ENCODE measurements at regions not wholly inside any gene's neighbourhood (a gene's known extent, or its start where the extent isn't known, plus 50 kb on each side); places are given as distances from the start of the nearest gene placed in this dataset.
"Not testable (repeated sequence)": the region's sequence is repeated elsewhere in the genome, so short reads cannot be mapped to it uniquely, and the experiment has no call there.

DNA sequence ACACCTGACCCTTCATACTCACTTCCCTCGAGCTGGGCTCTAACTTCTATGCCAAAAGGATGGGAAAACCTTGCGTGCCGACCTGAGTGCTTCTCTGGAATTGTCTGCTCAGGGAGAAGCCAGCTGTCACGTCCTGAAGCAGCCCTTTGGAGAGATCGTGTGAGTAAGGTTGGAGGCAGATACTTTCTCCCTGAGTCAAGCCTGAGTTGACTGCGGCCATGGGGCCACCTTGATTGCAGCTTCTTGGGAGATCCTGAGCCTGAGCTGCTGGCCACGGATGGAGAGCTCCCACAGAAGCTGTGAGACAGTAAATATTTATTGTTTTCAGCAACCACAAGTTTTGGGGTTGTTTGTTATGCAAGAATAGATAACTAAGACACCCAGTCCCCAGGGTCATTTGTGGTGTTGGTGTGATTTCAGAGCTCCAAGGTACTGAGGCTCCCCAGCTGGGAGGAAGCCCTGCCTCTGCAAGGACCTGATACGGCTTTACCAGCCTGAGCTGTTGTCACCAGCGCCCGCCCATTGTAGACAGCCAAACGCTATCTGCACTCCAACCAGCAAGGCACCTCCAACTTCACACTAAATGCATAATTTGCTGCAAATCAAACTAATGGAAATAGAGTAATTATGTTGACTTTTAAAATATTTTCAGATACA is 531.6 kb downstream of the PTPRU start:
- no peak for DNase-seq

- no peak for DNase-seq
Measured at GRCh38 chr1:29767088-29767685, 530.9 kb downstream of the PTPRU start.

GRCh38 chr1:29762635-29763034 is 526.3 kb downstream of the PTPRU start:
- no peak for DNase-seq

GRCh38 chr1:29761159-29761928 is 525.0 kb downstream of the PTPRU start:
- no peak for DNase-seq

DNA sequence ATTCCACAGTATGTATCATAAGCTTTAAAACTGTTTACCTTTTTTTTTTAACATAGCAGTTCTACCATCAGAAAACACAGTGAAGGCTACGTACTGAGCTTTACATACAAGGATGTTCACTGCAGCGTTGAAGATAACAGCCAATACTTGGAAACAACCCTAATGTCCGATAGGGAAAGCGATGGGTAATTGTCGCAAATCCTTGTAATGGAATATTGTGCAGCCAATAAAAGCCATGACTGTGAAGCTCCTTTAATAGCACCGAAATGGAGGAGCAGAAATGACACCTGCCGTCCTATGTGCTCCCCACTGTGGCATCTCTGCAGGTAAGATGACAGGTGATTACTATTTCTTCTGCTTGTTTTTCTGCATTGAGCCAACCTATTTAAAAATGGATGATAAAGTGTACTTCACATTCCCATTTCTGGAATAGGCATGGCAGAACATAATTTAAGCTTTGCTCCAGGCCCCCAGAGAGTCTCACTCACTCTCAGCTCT is 523.8 kb downstream of the PTPRU start:
- DNase-seq = no peak

GRCh38 chr1:29758781-29759499 is 522.6 kb downstream of the PTPRU start:
- DNase-seq = no peak

DNA sequence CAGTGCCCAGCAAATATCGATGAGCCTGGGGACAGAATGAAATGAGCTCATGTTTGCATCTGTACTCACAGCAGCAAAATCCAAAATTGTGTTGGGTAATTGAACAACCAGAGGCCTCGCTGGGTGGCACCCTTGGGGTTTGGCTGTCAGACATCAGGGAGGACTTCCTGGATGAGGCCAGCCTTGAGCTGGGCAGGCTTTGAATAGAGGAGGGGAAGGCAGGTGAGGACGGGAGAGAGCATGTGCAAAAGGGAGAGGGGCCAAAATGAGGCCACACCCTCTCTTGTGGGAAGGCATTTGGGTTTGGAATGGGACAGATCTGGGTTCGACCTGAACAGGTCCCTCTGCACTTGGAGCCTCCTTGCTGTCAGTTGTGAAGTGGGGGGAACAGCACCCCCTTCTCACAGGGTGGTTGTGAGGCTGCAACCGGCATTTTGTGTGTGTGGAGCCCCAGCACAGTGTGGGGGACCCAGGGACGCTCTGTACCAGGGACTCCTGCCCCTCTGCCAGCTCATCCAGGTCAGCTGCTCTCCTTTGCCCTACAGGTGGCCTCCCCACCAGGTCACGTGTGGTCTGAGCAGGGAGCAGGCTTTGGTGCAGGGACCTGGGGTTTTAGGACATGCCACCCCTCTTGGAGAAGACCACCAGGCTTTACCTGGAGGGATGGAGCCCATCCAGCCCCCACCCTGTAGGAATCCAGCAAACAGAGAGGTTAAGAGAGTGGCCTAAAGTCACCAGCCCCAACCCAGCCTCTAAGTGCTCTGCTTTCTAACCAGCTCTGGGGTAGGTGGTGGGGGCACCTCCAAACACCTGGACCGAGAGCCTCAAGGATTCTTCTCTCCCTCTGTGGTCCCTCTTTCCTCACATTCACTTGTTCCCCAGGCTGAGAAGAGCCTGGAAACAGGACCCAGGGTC is 521.8 kb downstream of the PTPRU start:
- no peak for DNase-seq

DNA sequence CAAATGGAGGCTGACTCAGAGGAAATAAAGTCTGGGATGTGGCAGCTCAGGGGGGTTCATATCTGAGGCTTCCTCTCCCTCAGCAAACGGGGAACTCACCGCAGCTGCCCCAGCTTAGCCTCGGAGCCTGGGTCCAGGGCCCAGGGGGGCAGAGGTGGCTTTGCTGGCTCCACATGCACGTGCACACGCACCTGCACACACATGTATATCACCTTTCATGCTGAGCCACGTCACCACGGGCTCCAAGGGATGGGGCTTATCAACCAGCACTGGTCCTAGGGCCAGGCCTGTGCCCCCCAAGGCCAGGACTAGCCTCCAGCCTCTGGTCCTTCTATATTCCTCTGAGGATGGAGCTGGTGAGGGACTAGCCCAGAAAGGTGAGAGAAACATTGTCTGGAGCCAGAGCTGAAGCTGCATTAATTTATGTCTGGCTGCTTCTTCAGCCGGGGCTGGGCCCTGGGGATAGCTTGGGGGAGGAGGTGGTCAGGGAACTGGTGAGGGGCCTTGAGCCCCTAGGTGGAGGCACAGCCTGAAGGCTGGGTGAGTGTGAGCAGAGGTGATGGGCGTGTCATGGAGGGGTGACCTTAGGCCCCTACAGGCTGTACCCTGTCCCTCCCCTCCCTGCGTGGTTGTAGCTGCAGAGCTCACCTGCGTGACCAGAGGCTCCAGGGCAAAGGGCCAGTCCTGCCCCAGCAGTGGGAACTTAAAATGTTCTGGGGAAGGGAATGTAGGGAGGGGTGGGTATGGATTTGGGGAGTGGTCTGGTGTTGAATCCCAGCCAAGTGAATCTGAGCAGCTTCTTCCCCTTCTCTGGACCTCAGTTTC is 520.8 kb downstream of the PTPRU start:
- DNase-seq = no peak

GRCh38 chr1:29756498-29756897 is 520.2 kb downstream of the PTPRU start:
- no peak for DNase-seq

GRCh38 chr1:29756085-29756484 is 519.8 kb downstream of the PTPRU start:
- DNase-seq = no peak

- not testable (repeated sequence) for DNase-seq
Measured at GRCh38 chr1:29755412-29756015, 519.2 kb downstream of the PTPRU start.

DNA sequence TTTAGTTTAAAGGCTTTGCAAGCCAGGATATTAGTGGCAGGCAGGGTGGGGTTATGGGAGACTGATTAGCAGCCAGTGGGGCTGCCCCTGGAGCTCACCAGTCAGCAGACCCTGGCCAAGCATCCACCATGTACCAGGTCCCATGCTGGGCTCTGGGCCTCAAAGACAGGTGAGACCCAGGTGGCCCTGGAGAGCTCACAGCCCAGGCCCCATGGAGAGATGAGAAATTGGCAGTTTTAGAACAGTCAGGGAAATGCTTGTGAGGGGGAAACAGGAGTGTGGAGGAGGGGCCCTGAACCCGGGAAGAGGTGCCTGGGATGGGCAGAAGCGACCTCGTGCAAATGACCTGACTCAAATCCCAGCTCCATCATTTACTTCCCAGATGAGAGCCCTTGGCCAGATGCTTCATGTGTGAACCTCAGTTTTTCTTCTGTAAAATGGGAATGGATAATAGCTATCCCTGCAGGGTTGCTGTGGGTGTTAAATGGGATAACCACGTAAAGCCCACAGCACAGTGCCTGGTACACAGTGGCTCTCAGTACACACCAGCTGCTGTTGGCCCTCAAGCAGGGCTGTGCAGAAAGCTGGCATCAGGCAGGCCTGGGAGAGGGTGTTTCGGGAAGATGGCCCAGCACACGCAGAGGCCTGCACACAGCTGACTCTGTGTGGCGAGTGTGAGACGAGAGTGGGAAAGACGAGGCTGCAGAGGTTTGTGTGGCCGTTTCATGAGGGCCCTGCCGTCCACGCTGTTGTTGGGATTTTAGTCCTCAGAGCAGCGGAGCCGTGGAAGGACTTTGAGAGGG is 518.5 kb downstream of the PTPRU start:
- no peak for DNase-seq

- DNase-seq = no peak
Measured at GRCh38 chr1:29753771-29754572, 517.6 kb downstream of the PTPRU start.

DNA sequence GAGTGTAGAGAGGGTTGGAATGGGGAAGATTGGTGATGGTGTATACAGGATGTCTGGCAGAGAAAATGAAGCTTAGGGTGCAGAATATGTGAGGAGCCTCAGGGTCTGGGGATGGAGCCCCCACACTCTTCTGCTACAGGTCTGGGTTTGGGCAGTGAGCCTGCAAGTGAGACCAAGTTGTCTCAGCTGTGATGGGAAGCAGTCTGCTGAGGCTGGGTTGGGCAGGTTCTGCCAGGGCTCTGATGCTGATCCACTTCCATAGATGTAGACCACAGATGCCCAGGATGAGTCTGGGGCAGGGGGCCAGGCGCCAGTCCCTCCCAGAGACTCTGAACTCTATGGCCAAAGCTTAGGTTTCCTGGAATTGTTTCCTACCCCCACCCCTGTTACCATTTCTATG is 516.9 kb downstream of the PTPRU start:
- no peak for DNase-seq

GRCh38 chr1:29752141-29752540 is 515.8 kb downstream of the PTPRU start:
- DNase-seq = no peak

DNA sequence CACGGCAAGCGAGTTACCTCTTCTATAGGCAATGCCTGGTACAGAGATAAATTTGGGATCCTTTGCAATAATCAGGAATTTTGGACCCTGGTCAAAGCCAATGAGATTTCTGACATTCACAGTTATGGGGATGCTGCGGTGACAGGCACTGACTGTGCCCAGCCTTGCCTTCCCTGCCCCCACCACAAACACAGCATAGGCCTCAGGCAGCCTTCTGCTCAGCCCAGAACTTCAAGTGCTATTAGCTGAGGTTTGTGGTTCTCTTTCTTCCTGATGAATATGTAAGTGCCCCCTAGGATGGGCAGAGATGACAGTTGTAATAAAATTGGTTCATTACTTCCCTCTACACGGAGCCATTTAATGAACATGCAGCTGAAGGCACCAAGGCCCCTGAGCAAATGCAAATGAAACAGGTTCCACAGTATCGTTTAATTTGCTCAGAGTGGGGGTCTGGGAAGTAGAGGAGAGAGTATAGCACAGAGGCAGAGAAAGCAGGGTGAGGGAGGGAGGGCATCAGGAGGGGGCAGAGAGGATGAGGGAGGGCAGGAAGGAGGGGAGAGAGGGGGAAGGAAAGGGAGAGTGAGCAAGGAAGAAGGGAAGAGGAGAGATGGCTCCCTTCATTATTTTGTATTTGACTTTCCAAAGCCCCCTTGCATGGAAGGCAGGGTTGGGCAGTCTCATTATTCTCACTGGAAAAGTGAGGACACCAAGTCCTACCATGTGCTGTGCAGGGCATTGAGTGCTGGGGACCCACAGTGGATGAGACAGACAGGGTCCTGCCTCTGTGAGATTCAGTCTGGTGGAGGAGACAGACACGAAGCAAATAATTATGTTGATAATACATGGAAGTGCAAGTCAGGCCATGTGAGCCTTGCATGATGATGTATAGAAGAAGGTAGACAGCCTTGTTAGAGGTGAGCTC is 513.0 kb downstream of the PTPRU start:
- DNase-seq = no peak

GRCh38 chr1:29747196-29747595 is 510.9 kb downstream of the PTPRU start:
- no peak for DNase-seq

- no peak for DNase-seq
Measured at GRCh38 chr1:29746076-29746665, 509.8 kb downstream of the PTPRU start.
